NCI-H1092 (cell line): ENCODE measurements at regions not wholly inside any gene's neighbourhood (a gene's known extent, or its start where the extent isn't known, plus 50 kb on each side); places are given as distances from the start of the nearest gene placed in this dataset.

ENCODE experiments used
- DNase-seq: peaks from one replicate; lab custom pipeline; 2025; lab: John Stamatoyannopoulos, UW

- no peak for DNase-seq
These were observed 63.2 kb upstream of the GHR start for GRCh38 chr5:42360056-42360455.

GRCh38 chr5:42360616-42361314 lies 62.5 kb upstream of the GHR start:
- no peak for DNase-seq

- no peak for DNase-seq
These were observed 61.9 kb upstream of the GHR start for GRCh38 chr5:42361315-42361688.

- no peak for DNase-seq
These were observed 57.2 kb upstream of the GHR start for GRCh38 chr5:42366051-42366450.
